Transverse colon (tissue), 4 donors: ENCODE measurements at regions not wholly inside any gene's neighbourhood (a gene's known extent, or its start where the extent isn't known, plus 50 kb on each side); places are given as distances from the start of the nearest gene placed in this dataset.

Experiments
- EP300 ChIP-seq: sonication (generic); formaldehyde crosslinking; IDR thresholded peaks from one replicate; pipeline ENCODE4 v1.6.1; 2017; ENCODE audit warnings: antibody characterized with exemption, low read depth
- POLR2A ChIP-seq: fragments of 450-650 bp; IDR thresholded peaks from one replicate; pipeline ENCODE4 v1.6.1; 2016; ENCODE audit warnings: antibody characterized with exemption, mild to moderate bottlenecking, moderate library complexity
- POLR2AphosphoS5 ChIP-seq, 3 donors: sonication (generic); formaldehyde crosslinking; IDR thresholded peaks; one replicate each; pipeline ENCODE4 v1.6.1; 2016; ENCODE audit warnings: antibody characterized with exemption in 3 of 3
- TF ChIP-seq, protein P1 (sequence below), 5 experiments: fragments of 200-600 bp in 3 of 5; fragments of 450-650 bp in 2 of 5; sonication (generic) in 3 of 5; IDR thresholded peaks; 1 replicate in 2 of 5; 2 replicates in 3 of 5; pipeline ENCODE4 v1.5.1; 2016 to 2017; ENCODE audit warnings: antibody characterized with exemption in 5 of 5, inconsistent platforms in 3 of 5, mild to moderate bottlenecking in 2 of 5, moderate library complexity in 1 of 5

DNA sequence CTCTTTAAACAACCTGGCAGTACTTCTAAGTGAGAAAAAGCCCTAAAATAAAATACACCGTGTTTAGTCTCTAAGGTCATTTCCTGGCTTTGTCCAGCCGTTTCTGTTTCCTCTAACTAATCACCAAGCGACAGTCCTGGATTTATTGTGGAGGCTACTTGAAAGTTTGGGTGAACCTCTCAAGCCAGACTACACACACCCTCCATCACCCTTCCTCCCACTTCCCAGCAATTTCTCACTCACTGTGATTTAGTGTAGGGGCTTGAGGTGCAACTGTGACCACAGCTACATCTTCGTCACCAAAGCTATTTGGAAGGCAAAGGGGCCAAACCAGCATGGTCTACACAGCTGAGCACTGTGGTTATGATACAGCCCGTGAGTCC lies 240.0 kb upstream of the SLC24A2 start:
- TF ChIP-seq, protein P1, sequence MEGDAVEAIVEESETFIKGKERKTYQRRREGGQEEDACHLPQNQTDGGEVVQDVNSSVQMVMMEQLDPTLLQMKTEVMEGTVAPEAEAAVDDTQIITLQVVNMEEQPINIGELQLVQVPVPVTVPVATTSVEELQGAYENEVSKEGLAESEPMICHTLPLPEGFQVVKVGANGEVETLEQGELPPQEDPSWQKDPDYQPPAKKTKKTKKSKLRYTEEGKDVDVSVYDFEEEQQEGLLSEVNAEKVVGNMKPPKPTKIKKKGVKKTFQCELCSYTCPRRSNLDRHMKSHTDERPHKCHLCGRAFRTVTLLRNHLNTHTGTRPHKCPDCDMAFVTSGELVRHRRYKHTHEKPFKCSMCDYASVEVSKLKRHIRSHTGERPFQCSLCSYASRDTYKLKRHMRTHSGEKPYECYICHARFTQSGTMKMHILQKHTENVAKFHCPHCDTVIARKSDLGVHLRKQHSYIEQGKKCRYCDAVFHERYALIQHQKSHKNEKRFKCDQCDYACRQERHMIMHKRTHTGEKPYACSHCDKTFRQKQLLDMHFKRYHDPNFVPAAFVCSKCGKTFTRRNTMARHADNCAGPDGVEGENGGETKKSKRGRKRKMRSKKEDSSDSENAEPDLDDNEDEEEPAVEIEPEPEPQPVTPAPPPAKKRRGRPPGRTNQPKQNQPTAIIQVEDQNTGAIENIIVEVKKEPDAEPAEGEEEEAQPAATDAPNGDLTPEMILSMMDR (IDR thresholded peaks at IDR 0.05) = no peak
- TF ChIP-seq EP300 (no peak), POLR2A (no peak), POLR2AphosphoS5 (IDR thresholded peaks at IDR 0.05) (no peak)
